GM06990 (cell line): ENCODE measurements at regions not wholly inside any gene's neighbourhood (a gene's known extent, or its start where the extent isn't known, plus 50 kb on each side); places are given as distances from the start of the nearest gene placed in this dataset.

ENCODE experiments used
- DNase-seq: peaks from one replicate; pipeline ENCODE4 v3.0.0-alpha.2; 2011; ENCODE audit not compliant: insufficient read length; ENCODE audit errors: extremely low read depth
- H3K27me3 ChIP-seq: replicated peaks from 2 replicates; pipeline ENCODE4 v1.6.0; 2011; ENCODE audit warnings: low read length; ENCODE audit not compliant: control insufficient read depth, insufficient read depth
- H3K36me3 ChIP-seq: 2 replicates; pipeline ENCODE4 v1.5.1; 2011; ENCODE audit warnings: low read length; ENCODE audit not compliant: control insufficient read depth, insufficient read depth
- H3K4me3 ChIP-seq: replicated peaks from 2 replicates; pipeline ENCODE4 v1.5.1; 2011; ENCODE audit warnings: low read depth, mild to moderate bottlenecking, control low read depth, low read length
- TF ChIP-seq, protein P1 (sequence below): IDR thresholded peaks from 2 replicates; pipeline ENCODE4 v1.5.1; 2011; ENCODE audit warnings: low read length, control low read depth, mild to moderate bottlenecking, inconsistent platforms; ENCODE audit not compliant: insufficient read depth, poor library complexity, severe bottlenecking

DNA sequence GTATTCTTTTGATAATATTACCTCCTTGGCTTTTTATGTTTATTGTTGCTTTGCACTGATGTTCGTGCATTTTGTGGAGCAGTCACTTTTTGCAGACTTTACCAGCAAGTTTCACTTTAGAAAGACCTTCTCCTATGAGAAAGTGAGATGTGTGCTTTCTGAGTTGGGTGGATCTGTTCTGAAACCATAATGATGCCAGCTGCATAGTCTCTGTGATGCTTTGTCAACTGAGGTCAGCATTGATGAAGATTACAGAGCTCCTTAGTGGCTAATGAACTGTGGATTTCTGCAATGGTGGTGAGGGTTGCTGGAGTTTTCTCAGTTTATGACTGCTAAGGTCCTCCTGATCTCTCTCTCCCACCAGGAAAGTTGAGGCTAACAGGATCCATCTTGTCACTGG is 309.9 kb upstream of the SLITRK6 start:
- H3K4me3 ChIP-seq: no peak overlapping the region
- TF ChIP-seq, protein P1, sequence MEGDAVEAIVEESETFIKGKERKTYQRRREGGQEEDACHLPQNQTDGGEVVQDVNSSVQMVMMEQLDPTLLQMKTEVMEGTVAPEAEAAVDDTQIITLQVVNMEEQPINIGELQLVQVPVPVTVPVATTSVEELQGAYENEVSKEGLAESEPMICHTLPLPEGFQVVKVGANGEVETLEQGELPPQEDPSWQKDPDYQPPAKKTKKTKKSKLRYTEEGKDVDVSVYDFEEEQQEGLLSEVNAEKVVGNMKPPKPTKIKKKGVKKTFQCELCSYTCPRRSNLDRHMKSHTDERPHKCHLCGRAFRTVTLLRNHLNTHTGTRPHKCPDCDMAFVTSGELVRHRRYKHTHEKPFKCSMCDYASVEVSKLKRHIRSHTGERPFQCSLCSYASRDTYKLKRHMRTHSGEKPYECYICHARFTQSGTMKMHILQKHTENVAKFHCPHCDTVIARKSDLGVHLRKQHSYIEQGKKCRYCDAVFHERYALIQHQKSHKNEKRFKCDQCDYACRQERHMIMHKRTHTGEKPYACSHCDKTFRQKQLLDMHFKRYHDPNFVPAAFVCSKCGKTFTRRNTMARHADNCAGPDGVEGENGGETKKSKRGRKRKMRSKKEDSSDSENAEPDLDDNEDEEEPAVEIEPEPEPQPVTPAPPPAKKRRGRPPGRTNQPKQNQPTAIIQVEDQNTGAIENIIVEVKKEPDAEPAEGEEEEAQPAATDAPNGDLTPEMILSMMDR: no peak
- no peak for DNase-seq
- H3K36me3 ChIP-seq: no peaks in the 10 kb centered on the region
- H3K27me3 ChIP-seq: no peaks in the 10 kb centered on the region

- TF ChIP-seq, protein P1: no peak
- H3K36me3 ChIP-seq: no peaks in the 10 kb centered on the region
- no peak overlapping the region for H3K4me3 ChIP-seq
- no peaks in the 10 kb centered on the region for H3K27me3 ChIP-seq
- DNase-seq: no peak
Measured at GRCh38 chr13:86108334-86108733, 309.1 kb upstream of the SLITRK6 start.

DNA sequence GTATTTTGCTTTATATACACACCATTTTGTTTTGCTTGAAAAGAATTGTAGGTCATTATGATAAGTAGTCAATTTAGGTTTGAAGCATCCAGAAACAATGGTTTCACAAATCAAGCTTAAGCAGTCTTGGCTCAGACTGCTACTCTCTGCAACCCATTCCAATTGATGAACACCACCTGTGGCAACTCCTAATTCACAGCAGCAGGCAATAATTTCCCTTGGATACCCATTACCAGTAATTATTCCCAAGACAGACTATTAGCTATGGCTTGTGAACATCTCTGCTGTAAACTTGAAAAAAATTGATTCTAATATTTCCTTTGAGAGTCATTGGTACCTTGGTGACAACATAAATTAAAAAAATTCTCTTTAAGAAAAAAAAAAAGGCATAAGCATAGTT is 299.3 kb upstream of the SLITRK6 start:
- TF ChIP-seq, protein P1: no peak
- no peak for DNase-seq
- Histone ChIP-seq H3K36me3 (no peaks in the 10 kb centered on the region), H3K27me3 (no peaks in the 10 kb centered on the region), H3K4me3 (no peak overlapping the region)

DNA sequence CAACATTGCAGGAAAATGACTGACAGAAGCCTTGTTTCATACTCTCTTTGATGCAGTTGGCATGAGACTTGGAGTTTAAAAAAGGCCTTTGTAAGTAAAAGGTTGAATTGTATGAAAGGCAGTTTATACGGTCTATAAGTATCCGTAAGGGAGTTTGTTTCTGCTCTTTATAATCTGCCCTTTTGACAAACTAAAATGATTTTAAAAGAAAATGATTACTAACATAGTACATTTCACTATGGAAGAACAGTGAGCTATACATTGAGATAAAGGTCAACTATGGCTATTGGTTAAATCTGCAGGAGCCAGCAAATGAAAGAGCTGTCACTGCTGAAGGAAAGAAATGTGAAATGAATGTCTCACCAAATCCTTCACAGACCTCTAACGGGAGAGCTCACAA is 296.1 kb upstream of the SLITRK6 start:
- no peak for DNase-seq
- TF ChIP-seq, protein P1: no peak
- no peak overlapping the region for H3K4me3 ChIP-seq
- no peaks in the 10 kb centered on the region for H3K27me3 ChIP-seq
- H3K36me3 ChIP-seq: no peaks in the 10 kb centered on the region

- H3K27me3 ChIP-seq: no peaks in the 10 kb centered on the region
- no peaks in the 10 kb centered on the region for H3K36me3 ChIP-seq
- TF ChIP-seq, protein P1: no peak
Measured at GRCh38 chr13:86090181-86090580, 291.0 kb upstream of the SLITRK6 start.

DNA sequence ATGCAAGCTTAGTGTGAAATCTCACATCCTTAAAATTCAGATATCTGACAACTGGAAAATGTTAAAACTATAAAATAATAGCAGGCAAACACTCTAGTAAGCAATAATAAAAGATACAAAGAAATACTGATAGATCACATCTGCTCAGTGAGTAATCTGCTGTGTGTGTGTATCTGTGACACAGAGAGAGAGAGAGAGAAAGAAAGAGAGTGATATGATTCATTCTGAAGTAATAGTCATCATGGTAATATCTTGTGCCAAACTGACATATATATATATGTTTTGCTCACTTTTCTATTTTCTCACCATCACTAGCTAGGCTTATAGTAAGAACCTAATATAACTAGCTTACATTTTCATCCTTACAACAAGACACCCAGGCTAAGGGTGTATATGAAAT is 288.0 kb upstream of the SLITRK6 start:
- no peaks in the 10 kb centered on the region for H3K36me3 ChIP-seq
- H3K4me3 ChIP-seq: no peak overlapping the region
- TF ChIP-seq, protein P1: no peak
- H3K27me3 ChIP-seq: no peaks in the 10 kb centered on the region
- DNase-seq: no peak

More at GRCh38 chr13:86090181-86090580, 291.0 kb upstream of the SLITRK6 start:
- no peak overlapping the region for H3K4me3 ChIP-seq
- DNase-seq: no peak
